ENCODE measurements at regions not wholly inside any gene's neighbourhood (a gene's known extent, or its start where the extent isn't known, plus 50 kb on each side); places are given as distances from the start of the nearest gene placed in this dataset.
"Not testable (repeated sequence)": the region's sequence is repeated elsewhere in the genome, so short reads cannot be mapped to it uniquely, and the experiment has no call there.

DNA sequence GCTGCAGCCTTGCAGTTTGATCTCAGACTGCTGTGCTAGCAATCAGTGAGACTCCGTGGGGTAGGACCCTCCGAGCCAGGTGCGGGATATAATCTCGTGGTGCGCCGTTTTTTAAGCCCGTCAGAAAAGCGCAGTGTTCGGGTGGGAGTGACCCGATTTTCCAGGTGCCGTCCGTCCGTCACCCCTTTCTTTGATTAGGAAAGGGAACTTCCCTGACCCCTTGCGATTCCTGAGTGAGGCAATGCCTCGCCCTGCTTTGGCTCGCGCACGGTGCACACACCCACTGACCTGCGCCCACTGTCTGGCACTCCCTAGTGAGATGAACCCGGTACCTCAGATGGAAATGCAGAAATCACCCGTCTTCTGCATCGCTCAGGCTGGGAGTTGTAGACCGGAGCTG lies 203.2 kb downstream of the SNCAIP start:
- not testable (repeated sequence) for TF ChIP-seq LEF1 (IDR thresholded peaks at IDR 0.05; ENCODE audit: borderline replicate concordance); ELF4 (IDR thresholded peaks at IDR 0.05); FOXA1 (IDR thresholded peaks at IDR 0.05); FOXM1 (IDR thresholded peaks at IDR 0.05; ENCODE audit: borderline replicate concordance); BHLHE40 (IDR thresholded peaks at IDR 0.05; ENCODE audit: borderline replicate concordance)
